GM12874 (cell line): ENCODE measurements at regions not wholly inside any gene's neighbourhood (a gene's known extent, or its start where the extent isn't known, plus 50 kb on each side); places are given as distances from the start of the nearest gene placed in this dataset.

ENCODE experiments used
- TF ChIP-seq, protein P1 (sequence below): IDR thresholded peaks from 2 replicates; pipeline ENCODE4 v1.5.1; 2011; ENCODE audit warnings: low read depth, mild to moderate bottlenecking, control low read depth, low read length, moderate library complexity; ENCODE audit not compliant: insufficient read depth

DNA sequence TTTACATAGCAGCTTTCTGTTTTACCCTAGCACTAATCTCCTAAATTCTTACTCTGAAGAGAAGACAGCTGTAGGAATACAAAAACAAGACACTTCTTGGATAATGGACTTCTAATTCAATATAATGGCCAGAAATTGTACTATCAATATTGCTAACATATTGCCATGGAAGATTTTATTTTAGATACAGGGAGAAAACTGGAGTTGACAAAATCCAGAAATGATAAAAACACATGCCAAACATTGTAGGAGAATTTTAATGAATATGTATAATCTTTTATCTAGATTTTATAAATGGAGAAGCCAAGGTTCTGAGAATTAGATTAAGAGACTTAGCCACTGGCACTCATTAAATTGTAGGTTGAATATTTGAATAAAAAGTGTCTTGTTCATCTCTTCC lies 1838.8 kb upstream of the LRRTM1 start:
- TF ChIP-seq, protein P1, sequence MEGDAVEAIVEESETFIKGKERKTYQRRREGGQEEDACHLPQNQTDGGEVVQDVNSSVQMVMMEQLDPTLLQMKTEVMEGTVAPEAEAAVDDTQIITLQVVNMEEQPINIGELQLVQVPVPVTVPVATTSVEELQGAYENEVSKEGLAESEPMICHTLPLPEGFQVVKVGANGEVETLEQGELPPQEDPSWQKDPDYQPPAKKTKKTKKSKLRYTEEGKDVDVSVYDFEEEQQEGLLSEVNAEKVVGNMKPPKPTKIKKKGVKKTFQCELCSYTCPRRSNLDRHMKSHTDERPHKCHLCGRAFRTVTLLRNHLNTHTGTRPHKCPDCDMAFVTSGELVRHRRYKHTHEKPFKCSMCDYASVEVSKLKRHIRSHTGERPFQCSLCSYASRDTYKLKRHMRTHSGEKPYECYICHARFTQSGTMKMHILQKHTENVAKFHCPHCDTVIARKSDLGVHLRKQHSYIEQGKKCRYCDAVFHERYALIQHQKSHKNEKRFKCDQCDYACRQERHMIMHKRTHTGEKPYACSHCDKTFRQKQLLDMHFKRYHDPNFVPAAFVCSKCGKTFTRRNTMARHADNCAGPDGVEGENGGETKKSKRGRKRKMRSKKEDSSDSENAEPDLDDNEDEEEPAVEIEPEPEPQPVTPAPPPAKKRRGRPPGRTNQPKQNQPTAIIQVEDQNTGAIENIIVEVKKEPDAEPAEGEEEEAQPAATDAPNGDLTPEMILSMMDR, result no peak

DNA sequence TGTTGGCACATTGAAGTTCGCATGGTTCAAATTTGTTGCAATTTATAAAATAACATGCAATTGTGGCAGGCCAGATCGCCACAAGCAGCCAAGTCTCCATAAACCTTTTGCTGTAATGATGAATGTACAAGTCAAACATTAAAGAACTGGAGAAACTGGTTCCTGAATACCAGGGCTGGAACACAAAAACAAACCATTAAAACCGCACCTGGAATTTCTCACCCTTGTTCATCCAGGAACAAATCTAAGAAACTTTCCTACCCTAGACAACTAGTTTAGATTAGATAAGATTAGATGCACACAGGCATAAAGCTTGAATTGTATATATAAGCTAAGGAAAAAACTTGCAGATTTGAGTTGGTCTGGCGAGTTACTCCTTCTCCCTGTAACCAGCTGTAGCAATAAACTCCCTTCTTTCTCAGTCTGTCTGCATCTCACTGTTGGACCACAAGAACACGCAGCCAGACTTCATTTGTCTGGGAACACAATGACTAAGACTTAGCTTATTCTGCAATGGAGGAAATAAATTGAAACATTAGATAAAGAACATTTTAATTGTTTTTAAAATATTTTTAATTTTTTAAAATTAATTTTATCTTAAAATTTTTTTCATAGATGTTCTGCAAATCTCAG lies 1835.5 kb upstream of the LRRTM1 start:
- TF ChIP-seq, protein P1, result no peak

DNA sequence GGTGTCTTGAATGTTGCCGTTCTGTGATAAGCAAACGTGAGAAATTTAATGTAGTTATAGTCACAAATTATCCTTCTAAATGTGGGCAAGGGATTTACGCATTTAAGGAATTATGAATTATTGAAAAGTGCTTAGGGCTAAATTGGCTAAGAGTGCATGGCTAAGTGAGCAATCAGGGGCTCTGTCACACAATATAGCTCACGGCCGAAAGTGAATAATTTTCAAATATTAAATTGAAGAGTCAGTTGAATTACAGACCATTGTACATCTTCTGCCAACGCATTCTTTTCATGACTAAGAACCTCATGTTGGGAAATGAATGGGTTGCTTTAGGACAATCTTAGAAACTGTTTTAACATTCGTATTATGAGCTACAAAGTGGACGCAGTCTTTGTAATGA lies 1832.9 kb upstream of the LRRTM1 start:
- TF ChIP-seq, protein P1, result no peak

DNA sequence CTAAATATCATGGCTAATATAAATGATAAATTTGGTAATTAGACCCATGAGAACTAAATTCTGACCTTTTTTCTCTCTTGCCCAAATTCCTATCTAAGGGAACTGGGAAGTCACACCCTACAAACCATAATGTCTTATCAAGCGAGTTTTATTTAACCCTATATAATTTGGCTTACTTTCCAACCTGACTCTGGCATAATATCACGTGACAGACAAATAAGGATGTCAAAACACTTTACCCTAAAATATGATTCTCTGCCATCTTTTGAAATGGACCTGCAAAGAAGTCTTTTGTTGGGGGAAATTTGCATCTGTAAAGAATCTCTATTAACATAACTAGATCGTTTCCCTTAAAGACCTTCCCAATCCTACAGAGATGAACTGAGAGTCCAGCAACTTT lies 1823.5 kb upstream of the LRRTM1 start:
- TF ChIP-seq, protein P1, result no peak

DNA sequence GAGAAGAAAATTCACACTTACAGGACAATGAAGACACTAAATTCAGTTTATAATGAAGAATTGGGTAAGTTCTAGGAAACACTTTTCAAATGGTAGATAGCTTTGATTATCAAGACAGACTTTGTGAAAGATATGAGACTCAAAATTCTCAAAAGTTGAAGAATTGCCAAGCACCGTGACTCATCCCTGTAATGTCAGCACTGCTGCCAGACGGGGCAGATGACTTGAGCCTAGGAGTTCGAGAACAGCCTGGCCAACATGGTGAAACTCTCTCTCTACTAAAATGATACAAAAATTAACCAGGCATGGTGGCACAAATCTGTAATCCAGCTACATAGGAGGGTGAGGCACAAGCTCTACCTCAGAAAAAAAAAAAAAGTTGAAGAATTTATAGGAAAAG lies 1820.1 kb upstream of the LRRTM1 start:
- TF ChIP-seq, protein P1, result no peak

DNA sequence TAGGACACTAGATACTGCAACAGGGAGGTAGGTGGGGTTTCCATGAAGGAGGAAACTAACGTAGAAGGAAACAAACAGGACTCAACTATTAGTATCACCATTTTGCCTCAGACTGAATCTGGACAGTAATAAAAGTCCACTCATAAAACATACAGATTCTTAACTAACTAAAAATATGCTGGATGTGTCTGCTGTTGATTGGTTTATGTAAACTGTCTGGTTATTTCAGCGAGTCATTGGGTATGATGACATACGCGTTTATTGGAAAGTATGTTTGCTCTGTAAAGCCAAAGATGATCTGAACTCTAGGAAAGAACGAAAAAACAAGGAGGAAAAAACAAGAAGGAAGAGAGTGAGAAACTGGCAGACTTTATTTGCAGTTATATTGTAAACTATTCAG lies 1816.1 kb upstream of the LRRTM1 start:
- TF ChIP-seq, protein P1, result no peak

DNA sequence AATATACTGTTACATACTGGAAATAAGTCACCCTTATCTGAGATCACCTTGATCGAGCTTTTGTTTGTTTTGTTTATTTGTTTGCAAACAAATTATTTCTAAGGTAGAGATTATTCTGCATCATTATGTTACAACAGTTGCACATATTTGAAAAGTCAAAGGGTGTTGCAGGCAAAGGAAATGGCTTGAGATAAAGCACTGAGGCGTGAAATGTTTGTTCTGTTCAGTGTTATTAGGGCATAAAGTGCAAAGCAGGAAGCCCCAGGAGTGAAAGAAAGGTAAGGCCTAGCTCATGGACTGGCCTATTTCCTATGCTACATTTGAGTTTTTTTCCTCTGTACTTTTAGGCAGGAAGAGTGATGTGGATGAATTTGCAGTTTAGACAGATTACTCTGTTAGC lies 1815.6 kb upstream of the LRRTM1 start:
- TF ChIP-seq, protein P1, result no peak
